Stomach (tissue), 8 donors: ENCODE measurements at regions not wholly inside any gene's neighbourhood (a gene's known extent, or its start where the extent isn't known, plus 50 kb on each side); places are given as distances from the start of the nearest gene placed in this dataset.
A peak's percentile ranks its signal among the peaks of the same experiment; 100 is the strongest.

Experiments used
- DNase-seq, 2 donors: peaks; one replicate each; pipeline versions ENCODE4 v3.0.0 to v3.0.0-alpha.2; 2013 to 2019
- H3K27ac ChIP-seq, 5 donors: fragments of 200-600 bp in 4 of 5; sonication (generic) in 4 of 5; one replicate each; pipeline ENCODE4 v1.5.1; 2013 to 2019; ENCODE audit warnings: mild to moderate bottlenecking in 1 of 5, moderate library complexity in 1 of 5
- H3K27me3 ChIP-seq, 3 donors: fragments of 200-600 bp; sonication (generic); one replicate each; pipeline ENCODE4 v1.5.1; 2017 to 2019; ENCODE audit warnings: mixed run types in 1 of 3
- H3K36me3 ChIP-seq, 4 donors: fragments of 200-600 bp; sonication (generic); 1 replicate in 3 of 4; 2 replicates in 1 of 4; pipeline ENCODE4 v1.5.1; 2016 to 2019
- H3K4me1 ChIP-seq, 4 donors: fragments of 200-600 bp; sonication (generic); one replicate each; pipeline ENCODE4 v1.5.1; 2016 to 2019
- H3K4me3 ChIP-seq, 4 donors: fragments of 200-600 bp; sonication (generic) in 3 of 4; one replicate each; pipeline ENCODE4 v1.5.1; 2016 to 2019; ENCODE audit warnings: mild to moderate bottlenecking in 1 of 4
- H3K9me3 ChIP-seq, 4 donors: fragments of 200-600 bp; sonication (generic); one replicate each; pipeline ENCODE4 v1.5.1; 2016 to 2019
- CTCF ChIP-seq, 7 experiments: fragments of 450-650 bp in 4 of 7; fragments of 200-600 bp in 3 of 7; sonication (generic) in 3 of 7; IDR thresholded peaks; one replicate each; pipeline ENCODE4 v1.5.1; 2016 to 2019; ENCODE audit warnings: antibody characterized with exemption in 7 of 7, control low read depth in 2 of 7, mild to moderate bottlenecking in 1 of 7
- EP300 ChIP-seq: sonication (generic); formaldehyde crosslinking; IDR thresholded peaks from one replicate; pipeline ENCODE4 v1.6.1; 2017; ENCODE audit warnings: antibody characterized with exemption
- POLR2A ChIP-seq, 4 donors: fragments of 450-650 bp; IDR thresholded peaks; one replicate each; pipeline ENCODE4 v1.6.1; 2016; ENCODE audit warnings: antibody characterized with exemption in 4 of 4, control low read depth in 2 of 4, mild to moderate bottlenecking in 1 of 4, moderate library complexity in 1 of 4
- POLR2AphosphoS5 ChIP-seq, 3 donors: sonication (generic); formaldehyde crosslinking; IDR thresholded peaks; one replicate each; pipeline ENCODE4 v1.6.1; 2016; ENCODE audit warnings: antibody characterized with exemption in 3 of 3
- WGBS, 5 donors: extraction: QIAGEN DNeasy Blood & Tissue Kit in 3 of 5; methylation state at CpG; one replicate each; pipeline versions ENCODE4 v1.1.5 to v1.1.7; 2013 to 2018; 5-methylcytosine and 5-hydroxymethylcytosine counted together
- intact Hi-C: fragments of 100-400 bp; cut with DNase I; formaldehyde crosslinking; loops from one replicate; pipeline ENCODE4 v1.15.1; 2023; ENCODE audit warnings: low total_unique reads
- donor health status: healthy with polysubstance abuse.
- donor health status: Bipolar disorder and iron deficiency.
- donor health status: healthy.

DNA sequence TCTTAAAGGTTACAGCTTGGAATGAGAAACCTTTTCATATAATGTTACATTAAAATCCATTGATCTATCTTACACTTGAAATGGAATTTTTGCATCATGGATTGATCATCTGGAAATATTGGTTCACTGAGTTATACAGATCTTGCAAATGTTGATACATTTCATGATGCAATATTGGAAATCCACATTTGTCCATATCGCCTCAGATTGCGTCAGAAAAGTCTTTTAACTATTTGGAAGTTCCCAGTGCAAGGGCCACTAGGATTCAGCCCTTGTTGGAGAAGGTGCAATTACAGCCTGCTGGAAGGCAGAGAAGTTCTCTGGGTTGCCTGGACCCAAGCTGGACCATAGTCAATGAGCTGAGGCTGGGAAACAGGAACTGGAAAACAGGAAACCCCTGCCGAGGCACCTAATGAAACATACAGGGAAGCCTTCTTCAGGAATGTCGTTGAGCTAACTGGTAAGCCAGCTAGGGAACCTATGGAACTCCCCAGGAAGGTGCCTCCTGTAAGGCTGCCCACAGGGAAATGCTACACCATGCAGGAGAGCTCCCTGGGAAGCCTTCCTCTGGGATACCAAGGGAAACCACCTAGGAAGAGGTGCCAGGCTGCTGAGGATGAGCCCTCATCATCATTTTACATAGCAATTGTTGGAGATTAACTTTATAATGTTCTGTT lies 600.4 kb upstream of the CADM1 start:
- Histone ChIP-seq H3K4me1 (no peaks in the 10 kb centered on the region), H3K27ac (no peak overlapping the region), H3K27me3 (no peaks in the 10 kb centered on the region), H3K36me3 (no peaks in the 10 kb centered on the region), H3K4me3 (no peak overlapping the region), H3K9me3 (no peaks in the 10 kb centered on the region)
- DNase-seq, result no peak
- TF ChIP-seq CTCF (IDR thresholded peaks at IDR 0.05), result no peak
- TF ChIP-seq EP300, result no peak
- TF ChIP-seq POLR2AphosphoS5 (IDR thresholded peaks at IDR 0.05), result no peak
- TF ChIP-seq POLR2A (IDR thresholded peaks at IDR 0.05), result no peak
- WGBS, 5 donors, result 69 to 88% (median 77%) methylated on average over 3 to 4 of the region's 4 CpGs
- intact Hi-C loops, result no loop called here

- TF ChIP-seq CTCF (IDR thresholded peaks at IDR 0.05) (no peak), POLR2A (IDR thresholded peaks at IDR 0.05) (no peak), POLR2AphosphoS5 (IDR thresholded peaks at IDR 0.05) (no peak), EP300 (no peak)
- Histone ChIP-seq H3K4me1 (no peaks in the 10 kb centered on the region), H3K27me3 (peaks cover 0 to 22% (median 0%) of the 10 kb centered on the region in 3 donors), H3K27ac (no peak overlapping the region), H3K36me3 (no peaks in the 10 kb centered on the region), H3K9me3 (no peaks in the 10 kb centered on the region), H3K4me3 (no peak overlapping the region)
- intact Hi-C loops, result no loop called here
- WGBS, 5 donors, result 76 to 81% (median 81%) methylated on average over 3 of the region's 3 CpGs
- DNase-seq, result peak in 1 of 2 donors; percentile 14
These were observed 597.7 kb upstream of the CADM1 start for GRCh38 chr11:116101902-116102301.

DNA sequence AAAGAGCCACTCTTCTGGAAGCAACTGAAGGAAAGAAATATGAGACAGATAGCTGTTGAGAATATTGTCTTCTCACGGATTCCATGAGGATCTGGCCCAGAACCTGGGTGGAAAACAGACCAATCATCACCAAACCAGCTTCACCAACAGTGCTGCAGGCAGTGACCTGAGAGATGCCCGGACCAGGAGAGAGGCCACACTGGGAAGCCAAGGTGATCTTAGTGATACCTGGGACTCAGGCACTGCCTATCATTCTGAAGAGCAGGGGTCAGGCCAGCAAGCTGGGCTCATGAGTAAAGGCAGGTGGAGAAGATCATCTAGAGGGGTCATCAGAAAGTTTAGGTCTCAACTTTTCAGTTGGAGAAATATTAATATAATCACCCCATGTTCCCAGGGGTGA lies 595.8 kb upstream of the CADM1 start:
- peaks cover 0 to 38% (median 0%) of the 10 kb centered on the region in 3 donors for H3K27me3 ChIP-seq
- TF ChIP-seq EP300 (no peak), POLR2AphosphoS5 (IDR thresholded peaks at IDR 0.05) (no peak), CTCF (IDR thresholded peaks at IDR 0.05) (no peak), POLR2A (IDR thresholded peaks at IDR 0.05) (no peak)
- no peak for DNase-seq
- intact Hi-C loops, result no loop called here
- no peak overlapping the region for H3K27ac ChIP-seq
- H3K4me3 ChIP-seq, result no peak overlapping the region
- H3K36me3 ChIP-seq, result no peaks in the 10 kb centered on the region
- 79 to 83% (median 81%) methylated on average over 2 of the region's 2 CpGs for WGBS, 5 donors
- no peaks in the 10 kb centered on the region for H3K4me1 ChIP-seq
- H3K9me3 ChIP-seq, result no peaks in the 10 kb centered on the region

GRCh38 chr11:116099541-116099940 lies 595.3 kb upstream of the CADM1 start:
- intact Hi-C loops, result no loop called here
- no peak for DNase-seq
- H3K4me3 ChIP-seq, result no peak overlapping the region
- H3K27me3 ChIP-seq, result peaks cover 0 to 38% (median 0%) of the 10 kb centered on the region in 3 donors
- no peaks in the 10 kb centered on the region for H3K9me3 ChIP-seq
- no peak overlapping the region for H3K27ac ChIP-seq
- 58 to 83% (median 64%) methylated on average over 6 of the region's 6 CpGs for WGBS, 5 donors
- no peaks in the 10 kb centered on the region for H3K36me3 ChIP-seq
- H3K4me1 ChIP-seq, result no peaks in the 10 kb centered on the region
- no peak for TF ChIP-seq POLR2AphosphoS5 (IDR thresholded peaks at IDR 0.05)

GRCh38 chr11:116096272-116096995 lies 592.2 kb upstream of the CADM1 start:
- no peak overlapping the region for H3K27ac ChIP-seq
- DNase-seq, result no peak
- intact Hi-C loops, result no loop called here
- H3K4me1 ChIP-seq, result no peaks in the 10 kb centered on the region
- no peaks in the 10 kb centered on the region for H3K9me3 ChIP-seq
- no peak overlapping the region for H3K4me3 ChIP-seq
- 55 to 64% (median 61%) methylated on average over 11 to 12 of the region's 12 CpGs for WGBS, 5 donors
- H3K36me3 ChIP-seq, result no peaks in the 10 kb centered on the region
- TF ChIP-seq CTCF (IDR thresholded peaks at IDR 0.05) (no peak), EP300 (no peak), POLR2A (IDR thresholded peaks at IDR 0.05) (no peak), POLR2AphosphoS5 (IDR thresholded peaks at IDR 0.05) (no peak)
- peaks cover 0 to 38% (median 0%) of the 10 kb centered on the region in 3 donors for H3K27me3 ChIP-seq
